ENCODE measurements at regions not wholly inside any gene's neighbourhood (a gene's known extent, or its start where the extent isn't known, plus 50 kb on each side); places are given as distances from the start of the nearest gene placed in this dataset.

DNA sequence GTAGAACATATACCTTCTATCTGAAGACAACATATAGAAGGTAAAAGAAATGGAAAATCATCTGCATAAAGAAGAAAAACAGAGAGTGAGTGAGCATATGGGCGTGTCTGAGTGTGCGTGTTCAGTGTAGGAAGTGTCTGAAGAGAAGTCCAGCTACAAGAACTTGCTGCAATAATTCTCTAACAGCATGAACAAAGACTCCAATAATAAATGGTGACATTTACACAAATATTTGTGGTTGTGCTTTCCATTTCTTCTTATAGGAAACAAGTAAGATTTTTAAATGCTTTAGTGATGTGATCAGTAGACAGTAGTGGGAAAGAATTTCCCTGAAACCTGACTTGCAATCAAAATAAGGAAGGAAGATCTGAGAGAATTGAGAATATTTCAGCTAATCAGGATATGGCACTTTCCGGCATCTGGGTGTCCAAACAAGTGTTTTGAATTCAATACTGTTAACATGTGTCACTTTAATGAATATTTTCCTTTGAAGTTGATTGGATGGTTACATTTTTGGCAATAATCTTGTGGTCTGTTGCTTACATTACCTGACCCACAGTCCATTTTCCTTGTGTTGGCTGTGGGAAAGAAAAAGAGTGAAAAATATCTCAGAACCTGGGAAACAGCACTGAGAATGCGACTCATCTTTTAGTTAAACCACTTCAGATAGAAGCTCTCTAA lies 154.0 kb downstream of the TGFB2 start:
- peak overlapping the region in 1 of 4 donors; percentile 18 for H3K4me3 ChIP-seq
- peak in 3 of 4 donors; percentile 55 to 79 (median 73) for ATAC-seq
- H3K27ac ChIP-seq, result peak overlapping the region in 3 of 4 donors; percentile 4 to 61 (median 57)
- H3K27me3 ChIP-seq, result no peaks in the 10 kb centered on the region
- no peaks in the 10 kb centered on the region for H3K36me3 ChIP-seq
- no peak for TF ChIP-seq CTCF (IDR thresholded peaks at IDR 0.05)
- H3K9me3 ChIP-seq, result no peaks in the 10 kb centered on the region
- no peaks in the 10 kb centered on the region for H3K4me1 ChIP-seq
- FAIRE-seq, result no peak
- DNase-seq, result no peak
- intact Hi-C loops (cut with DNase I), result loop anchor here in 1 of 3 donors (5.0 kb wide), 1 partner anchor 78 kb away; no protein-coding TSS in a partner anchor
- WGBS, 2 donors, result 46 to 48% methylated on average over 4 of the region's 4 CpGs

GRCh38 chr1:218499911-218500310 lies 154.8 kb downstream of the TGFB2 start:
- Histone ChIP-seq H3K27me3 (no peaks in the 10 kb centered on the region), H3K4me1 (no peaks in the 10 kb centered on the region), H3K9me3 (no peaks in the 10 kb centered on the region), H3K4me3 (no peak overlapping the region), H3K27ac (peak overlapping the region in 1 of 4 donors; percentile 61), H3K36me3 (no peaks in the 10 kb centered on the region)
- no peak for TF ChIP-seq CTCF (IDR thresholded peaks at IDR 0.05)
- FAIRE-seq (no peak), DNase-seq (no peak), ATAC-seq (no peak)
- intact Hi-C loops (cut with DNase I), result loop anchor here in 1 of 3 donors (5.0 kb wide), 1 partner anchor 77 kb away; no protein-coding TSS in a partner anchor
- 79 to 85% methylated on average over 7 of the region's 7 CpGs for WGBS, 2 donors

DNA sequence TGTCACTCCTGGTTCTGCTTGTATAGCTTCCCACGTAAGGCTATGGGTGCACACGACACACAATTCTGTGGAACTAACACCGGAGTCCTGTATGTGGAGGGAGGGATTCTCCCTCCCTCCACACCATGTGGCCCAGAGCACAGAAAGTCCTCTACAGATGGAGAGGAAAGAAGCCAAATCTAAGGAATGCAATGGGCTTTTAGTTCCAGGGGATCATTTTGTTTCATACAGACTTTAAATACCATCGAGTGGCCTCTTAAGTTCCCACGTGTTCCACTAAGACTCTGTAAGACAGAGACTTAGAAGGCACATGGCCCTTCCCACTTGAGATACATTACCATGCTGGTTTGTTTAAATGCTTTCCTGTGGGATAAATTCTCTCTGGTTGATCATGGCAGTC lies 156.0 kb downstream of the TGFB2 start:
- no peak for ATAC-seq
- intact Hi-C loops (cut with DNase I), result no loop called here
- no peak for DNase-seq
- Histone ChIP-seq H3K9me3 (no peaks in the 10 kb centered on the region), H3K4me1 (no peaks in the 10 kb centered on the region), H3K27ac (no peak overlapping the region), H3K27me3 (no peaks in the 10 kb centered on the region), H3K36me3 (no peaks in the 10 kb centered on the region), H3K4me3 (no peak overlapping the region)
- no peak for TF ChIP-seq CTCF (IDR thresholded peaks at IDR 0.05)
- FAIRE-seq, result no peak
- WGBS, 2 donors, result 70 to 82% methylated on average over 5 of the region's 5 CpGs

- Histone ChIP-seq H3K4me3 (no peak overlapping the region), H3K9me3 (no peaks in the 10 kb centered on the region), H3K27ac (no peak overlapping the region), H3K27me3 (no peaks in the 10 kb centered on the region), H3K36me3 (no peaks in the 10 kb centered on the region), H3K4me1 (no peaks in the 10 kb centered on the region)
- intact Hi-C loops (cut with DNase I), result no loop called here
- no peak for TF ChIP-seq CTCF (IDR thresholded peaks at IDR 0.05)
- FAIRE-seq, result no peak
- 61 to 83% methylated on average over 2 of the region's 2 CpGs for WGBS, 2 donors
- DNase-seq, result no peak
- no peak for ATAC-seq
These were observed 157.2 kb downstream of the TGFB2 start for GRCh38 chr1:218502383-218502782.

- FAIRE-seq (no peak), ATAC-seq (no peak), DNase-seq (no peak)
- Histone ChIP-seq H3K4me1 (no peaks in the 10 kb centered on the region), H3K4me3 (no peak overlapping the region), H3K9me3 (no peaks in the 10 kb centered on the region), H3K36me3 (no peaks in the 10 kb centered on the region), H3K27me3 (no peaks in the 10 kb centered on the region), H3K27ac (no peak overlapping the region)
- intact Hi-C loops (cut with DNase I), result no loop called here
- no peak for TF ChIP-seq CTCF (IDR thresholded peaks at IDR 0.05)
These were observed 158.0 kb downstream of the TGFB2 start for GRCh38 chr1:218503102-218503501.

Measured in pancreas (tissue), 10 donors.